HepG2 (cell line): ENCODE measurements at regions not wholly inside any gene's neighbourhood (a gene's known extent, or its start where the extent isn't known, plus 50 kb on each side); places are given as distances from the start of the nearest gene placed in this dataset.

Source experiments
- ATAC-seq: fragments of 200-7000 bp; cut with Tn5 transposase; 3 replicates; pipeline ENCODE4 v1.9.1; 2020; ENCODE audit warnings: mild to moderate bottlenecking, moderate library complexity
- BruUV-seq: library from RNA; stranded (reverse); fragments of 400-500 nt; replicated peaks from 2 replicates; lab custom pipeline; 2021; lab: Mats Ljungman, UMichigan
- CTCF ChIA-PET: fragments of 300-600 bp; formaldehyde crosslinking; extraction: SDS; loops from one replicate; lab custom pipeline; 2021; ENCODE audit warnings: low total read pairs, inconsistent platforms, low intra/inter-chr PET ratio; lab: Yijun Ruan, JAX
- POLR2A ChIA-PET: fragments of 350-600 bp; sonication (Branson Sonifier 250); formaldehyde crosslinking; loops from one replicate; lab custom pipeline; 2020; ENCODE audit warnings: antibody characterized with exemption, inconsistent platforms; lab: Yijun Ruan, JAX
- DNase-seq: peaks from one replicate; pipeline ENCODE4 v3.0.0-alpha.2; 2015; ENCODE audit warnings: low spot score
- FAIRE-seq: peaks from 3 replicates; lab custom pipeline; 2011; peaks lifted over from hg19 to GRCh38; lab: Jason Lieb, UNC
- H2AFZ ChIP-seq: one replicate; pipeline ENCODE4 v1.6.1; 2011; ENCODE audit warnings: low read length, inconsistent platforms
- H3K27ac ChIP-seq: fragments of 300-600 bp; 3 replicates; pipeline ENCODE4 v1.8.0; 2011; ENCODE audit warnings: mixed run types, mild to moderate bottlenecking, mixed read lengths, low read length, inconsistent platforms; ENCODE audit not compliant: insufficient read depth; ENCODE audit errors: extremely low read length
- H3K27me3 ChIP-seq, 2 experiments: fragments of 200-600 bp in 1 of 2; 2 replicates in 1 of 2; 3 replicates in 1 of 2; pipeline versions ENCODE4 v1.6.0 to v1.8.0; 2011; ENCODE audit warnings: low read length in 2 of 2, mild to moderate bottlenecking in 2 of 2, moderate library complexity in 2 of 2, inconsistent platforms in 1 of 2; ENCODE audit not compliant: insufficient read depth in 2 of 2, control insufficient read depth in 1 of 2
- H3K36me3 ChIP-seq, 2 experiments: fragments of 200-600 bp in 1 of 2; replicated peaks in 1 of 2; 2 replicates in 1 of 2; 3 replicates in 1 of 2; pipeline versions ENCODE4 v1.5.1 to v1.8.0; 2011; ENCODE audit warnings: low read length in 2 of 2, inconsistent platforms in 1 of 2; ENCODE audit not compliant: insufficient read depth in 2 of 2, control insufficient read depth in 1 of 2
- H3K4me1 ChIP-seq: 2 replicates; pipeline ENCODE4 v1.5.1; 2012; ENCODE audit warnings: low read length, inconsistent platforms; ENCODE audit not compliant: insufficient read depth
- H3K4me2 ChIP-seq: 2 replicates; pipeline ENCODE4 v1.6.0; 2011; ENCODE audit warnings: low read depth, low read length, inconsistent platforms
- H3K4me3 ChIP-seq, 3 experiments: fragments of 200-600 bp in 1 of 3; sonication (generic), shearing (Covaris generic) in 1 of 3; replicated peaks in 1 of 3; 2 replicates each; pipeline ENCODE4 v1.5.1; 2011 to 2016; ENCODE audit warnings: low read length in 3 of 3, inconsistent platforms in 2 of 3, low read depth in 2 of 3, mild to moderate bottlenecking in 2 of 3, control low read depth in 1 of 3, mixed read lengths in 1 of 3; ENCODE audit not compliant: insufficient read depth in 1 of 3
- H3K79me2 ChIP-seq: one replicate; pipeline ENCODE4 v1.6.1; 2011; ENCODE audit warnings: low read length, inconsistent platforms; ENCODE audit not compliant: insufficient read depth
- H3K9ac ChIP-seq: 2 replicates; pipeline ENCODE4 v1.6.0; 2011; ENCODE audit warnings: mild to moderate bottlenecking, low read depth, low read length, inconsistent platforms; ENCODE audit not compliant: insufficient read depth
- H3K9me3 ChIP-seq: 2 replicates; pipeline ENCODE4 v1.5.1; 2012; ENCODE audit warnings: mild to moderate bottlenecking, low read length
- H4K20me1 ChIP-seq: 2 replicates; pipeline ENCODE4 v1.6.0; 2011; ENCODE audit warnings: inconsistent platforms, mild to moderate bottlenecking, low read length, moderate library complexity; ENCODE audit not compliant: insufficient read depth
- MLLT10 ChIP-seq: sonication (generic); formaldehyde crosslinking; IDR thresholded peaks from 2 replicates; pipeline ENCODE4 v1.4.0; 2020; ENCODE audit warnings: missing genetic modification reagents
- RXRA ChIP-seq: sonication (generic); formaldehyde crosslinking; IDR thresholded peaks from 2 replicates; pipeline ENCODE4 v1.5.1; 2020; ENCODE audit warnings: missing genetic modification reagents
- SALL1 ChIP-seq: sonication (generic); formaldehyde crosslinking; IDR thresholded peaks from 2 replicates; pipeline ENCODE4 v1.8.0; 2022; ENCODE audit warnings: mild to moderate bottlenecking, missing genetic modification reagents
- SKI ChIP-seq: fragments of 450-650 bp; IDR thresholded peaks from one replicate; pipeline ENCODE4 v1.6.1; 2018; ENCODE audit warnings: mild to moderate bottlenecking; ENCODE audit not compliant: partially characterized antibody
- ZFP62 ChIP-seq: sonication (generic); formaldehyde crosslinking; IDR thresholded peaks from 2 replicates; pipeline ENCODE4 v1.4.0; 2020; ENCODE audit warnings: missing genetic modification reagents
- ZFYVE20 ChIP-seq: sonication (generic); formaldehyde crosslinking; IDR thresholded peaks from 2 replicates; pipeline ENCODE4 v1.8.0; 2023; ENCODE audit warnings: low read depth, mild to moderate bottlenecking, moderate library complexity, missing genetic modification reagents, borderline replicate concordance
- ZIK1 ChIP-seq: sonication (generic); formaldehyde crosslinking; IDR thresholded peaks from 2 replicates; pipeline ENCODE4 v1.5.0; 2020; ENCODE audit warnings: mild to moderate bottlenecking, low read depth, missing genetic modification reagents, borderline replicate concordance
- ZNF468 ChIP-seq: sonication (generic); formaldehyde crosslinking; IDR thresholded peaks from 2 replicates; pipeline ENCODE4 v1.8.0; 2022; ENCODE audit warnings: mild to moderate bottlenecking, moderate library complexity, missing genetic modification reagents
- ZNF569 ChIP-seq: sonication (generic); formaldehyde crosslinking; IDR thresholded peaks from 2 replicates; pipeline ENCODE4 v1.5.0; 2020; ENCODE audit warnings: mild to moderate bottlenecking, missing genetic modification reagents, moderate library complexity, borderline replicate concordance
- ZNF709 ChIP-seq: sonication (generic); formaldehyde crosslinking; IDR thresholded peaks from 2 replicates; pipeline ENCODE4 v1.5.0; 2020; ENCODE audit warnings: mild to moderate bottlenecking, missing genetic modification reagents
- ZNF839 ChIP-seq: sonication (generic); formaldehyde crosslinking; IDR thresholded peaks from 2 replicates; pipeline ENCODE4 v1.4.0; 2020; ENCODE audit warnings: missing genetic modification reagents, mild to moderate bottlenecking, borderline replicate concordance
- ZNF891 ChIP-seq: sonication (generic); formaldehyde crosslinking; IDR thresholded peaks from 2 replicates; pipeline ENCODE4 v1.5.0; 2020; ENCODE audit warnings: mild to moderate bottlenecking, missing genetic modification reagents
- ZSCAN30 ChIP-seq: sonication (generic); formaldehyde crosslinking; IDR thresholded peaks from 2 replicates; pipeline ENCODE4 v1.5.0; 2020; ENCODE audit warnings: mild to moderate bottlenecking, missing genetic modification reagents
- WGBS: methylation state at CpG from one replicate; pipeline ENCODE4 v1.1.6; 2017; ENCODE audit warnings: low lambda C conversion rate; 5-methylcytosine and 5-hydroxymethylcytosine counted together
- in situ Hi-C: cut with HindIII; loops from 2 replicates; pipeline ENCODE4 v1.10.0; 2017; ENCODE audit warnings: low pct_unique_long_range_greater_than_20kb; ENCODE audit not compliant: extremely low pct_ligation_motif_present
- intact Hi-C: fragments of 100-400 bp; cut with micrococcal nuclease; formaldehyde crosslinking; loops from one replicate; pipeline ENCODE4 v1.10.0; 2022; ENCODE audit not compliant: unreplicated experiment
- TF ChIP-seq, protein P1 (sequence below): sonication (generic); formaldehyde crosslinking; IDR thresholded peaks from 2 replicates; pipeline ENCODE4 v1.9.0; 2021; ENCODE audit warnings: missing genetic modification reagents, borderline replicate concordance
- TF ChIP-seq, protein P2 (sequence below): sonication (generic); formaldehyde crosslinking; IDR thresholded peaks from 2 replicates; pipeline ENCODE4 v1.5.0; 2020; ENCODE audit warnings: mild to moderate bottlenecking, low read depth, missing genetic modification reagents, borderline replicate concordance
- TF ChIP-seq, protein P3 (sequence below): sonication (generic); formaldehyde crosslinking; IDR thresholded peaks from 2 replicates; pipeline ENCODE4 v1.8.0; 2022; ENCODE audit warnings: missing genetic modification reagents, low read depth, mild to moderate bottlenecking, borderline replicate concordance
- TF ChIP-seq, protein P4 (sequence below): IDR thresholded peaks from 2 replicates; pipeline ENCODE4 v1.6.1; 2016; ENCODE audit warnings: missing biosample characterization, missing genetic modification reagents, low read depth
- TF ChIP-seq, protein P5 (sequence below): sonication (generic); formaldehyde crosslinking; IDR thresholded peaks from 2 replicates; pipeline ENCODE4 v1.5.1; 2020; ENCODE audit warnings: missing genetic modification reagents, mild to moderate bottlenecking, borderline replicate concordance

DNA sequence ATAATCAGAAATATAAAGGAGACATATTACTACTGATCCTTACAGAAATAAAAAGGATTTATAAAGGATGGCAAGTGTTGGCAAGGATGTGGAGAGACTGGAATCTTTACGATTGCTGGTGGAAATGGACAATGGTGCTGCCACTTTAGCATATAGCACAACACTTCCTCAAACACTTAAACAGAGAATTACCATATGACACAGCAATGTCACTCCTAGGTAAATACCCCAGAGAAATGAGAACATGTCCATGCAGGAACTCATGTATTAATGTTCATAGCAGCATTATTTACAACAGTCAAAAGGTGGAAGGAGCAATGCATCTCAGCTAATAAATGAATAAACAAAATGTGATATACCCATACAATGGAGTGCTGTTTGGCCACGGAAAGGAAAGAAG, 137.5 kb downstream of the NDUFA10 start:
- peaks cover 0 to 2% of the 10 kb centered on the region in 2 experiments; a peak in 2 of 5 replicates for H3K27me3 ChIP-seq
- no peak overlapping the region for H3K9ac ChIP-seq
- no peak overlapping the region for H3K4me2 ChIP-seq
- H3K4me1 ChIP-seq = no peaks in the 10 kb centered on the region
- no peaks in the 10 kb centered on the region for H3K36me3 ChIP-seq
- FAIRE-seq (no peak), DNase-seq (no peak), ATAC-seq (no peak)
- peaks cover 18% of the 10 kb centered on the region for H3K9me3 ChIP-seq
- 3% methylated on average over 2 of the region's 2 CpGs for WGBS
- no TSS peak for BruUV-seq
- no peaks in the 10 kb centered on the region for H4K20me1 ChIP-seq
- in situ Hi-C loops = no loop called here
- intact Hi-C loops = loop anchor here (10.0 kb wide), 1 partner anchor 853 kb away; no protein-coding TSS in a partner anchor
- ChIA-PET CTCF (no interaction called here), POLR2A (no interaction called here)
- no peaks in the 10 kb centered on the region for H3K79me2 ChIP-seq
- H3K27ac ChIP-seq = no peak overlapping the region
- no peak overlapping the region for H2AFZ ChIP-seq
- H3K4me3 ChIP-seq = no peak overlapping the region
- TF ChIP-seq ZNF839 (CRISPR knock-in tag) = no peak
- TF ChIP-seq ZFYVE20 (CRISPR knock-in tag) = no peak
- no peak for TF ChIP-seq ZNF709 (CRISPR knock-in tag)
- TF ChIP-seq, protein P1, sequence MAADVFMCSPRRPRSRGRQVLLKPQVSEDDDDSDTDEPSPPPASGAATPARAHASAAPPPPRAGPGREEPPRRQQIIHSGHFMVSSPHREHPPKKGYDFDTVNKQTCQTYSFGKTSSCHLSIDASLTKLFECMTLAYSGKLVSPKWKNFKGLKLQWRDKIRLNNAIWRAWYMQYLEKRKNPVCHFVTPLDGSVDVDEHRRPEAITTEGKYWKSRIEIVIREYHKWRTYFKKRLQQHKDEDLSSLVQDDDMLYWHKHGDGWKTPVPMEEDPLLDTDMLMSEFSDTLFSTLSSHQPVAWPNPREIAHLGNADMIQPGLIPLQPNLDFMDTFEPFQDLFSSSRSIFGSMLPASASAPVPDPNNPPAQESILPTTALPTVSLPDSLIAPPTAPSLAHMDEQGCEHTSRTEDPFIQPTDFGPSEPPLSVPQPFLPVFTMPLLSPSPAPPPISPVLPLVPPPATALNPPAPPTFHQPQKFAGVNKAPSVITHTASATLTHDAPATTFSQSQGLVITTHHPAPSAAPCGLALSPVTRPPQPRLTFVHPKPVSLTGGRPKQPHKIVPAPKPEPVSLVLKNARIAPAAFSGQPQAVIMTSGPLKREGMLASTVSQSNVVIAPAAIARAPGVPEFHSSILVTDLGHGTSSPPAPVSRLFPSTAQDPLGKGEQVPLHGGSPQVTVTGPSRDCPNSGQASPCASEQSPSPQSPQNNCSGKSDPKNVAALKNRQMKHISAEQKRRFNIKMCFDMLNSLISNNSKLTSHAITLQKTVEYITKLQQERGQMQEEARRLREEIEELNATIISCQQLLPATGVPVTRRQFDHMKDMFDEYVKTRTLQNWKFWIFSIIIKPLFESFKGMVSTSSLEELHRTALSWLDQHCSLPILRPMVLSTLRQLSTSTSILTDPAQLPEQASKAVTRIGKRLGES = no peak
- TF ChIP-seq, protein P2, sequence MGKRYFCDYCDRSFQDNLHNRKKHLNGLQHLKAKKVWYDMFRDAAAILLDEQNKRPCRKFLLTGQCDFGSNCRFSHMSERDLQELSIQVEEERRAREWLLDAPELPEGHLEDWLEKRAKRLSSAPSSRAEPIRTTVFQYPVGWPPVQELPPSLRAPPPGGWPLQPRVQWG = no peak
- TF ChIP-seq, protein P3, sequence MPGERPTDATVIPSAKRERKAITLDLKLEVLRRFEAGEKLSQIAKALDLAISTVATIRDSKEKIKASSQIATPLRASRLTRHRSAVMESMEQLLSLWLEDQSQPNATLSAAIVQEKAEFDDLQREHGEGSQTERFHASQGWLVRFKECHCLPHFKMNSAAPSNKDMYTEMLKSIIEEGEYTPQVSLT = no peak
- TF ChIP-seq ZSCAN30 = no peak
- TF ChIP-seq ZNF569 = no peak
- TF ChIP-seq RXRA = no peak
- no peak for TF ChIP-seq ZFP62
- TF ChIP-seq SALL1 = no peak
- TF ChIP-seq MLLT10 (CRISPR knock-in tag) = no peak
- TF ChIP-seq ZNF468 = no peak
- no peak for TF ChIP-seq ZIK1 (CRISPR knock-in tag)
- no peak for TF ChIP-seq ZNF891 (CRISPR knock-in tag)
- TF ChIP-seq, protein P4, sequence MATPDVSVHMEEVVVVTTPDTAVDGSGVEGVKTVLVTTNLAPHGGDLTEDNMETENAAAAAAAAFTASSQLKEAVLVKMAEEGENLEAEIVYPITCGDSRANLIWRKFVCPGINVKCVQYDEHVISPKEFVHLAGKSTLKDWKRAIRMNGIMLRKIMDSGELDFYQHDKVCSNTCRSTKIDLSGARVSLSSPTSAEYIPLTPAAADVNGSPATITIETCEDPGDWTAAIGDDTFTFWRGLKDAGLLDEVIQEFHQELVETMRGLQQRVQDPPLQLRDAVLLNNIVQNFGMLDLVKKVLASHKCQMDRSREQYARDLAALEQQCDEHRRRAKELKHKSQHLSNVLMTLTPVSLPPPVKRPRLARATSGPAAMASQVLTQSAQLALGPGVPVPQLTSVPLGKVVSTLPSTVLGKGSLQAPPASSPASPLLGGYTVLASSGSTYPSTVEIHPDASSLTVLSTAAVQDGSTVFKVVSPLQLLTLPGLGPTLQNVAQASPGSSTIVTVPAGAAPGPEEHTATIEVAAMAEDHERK (CRISPR knock-in tag) = no peak
- TF ChIP-seq SKI = no peak
- TF ChIP-seq, protein P5, sequence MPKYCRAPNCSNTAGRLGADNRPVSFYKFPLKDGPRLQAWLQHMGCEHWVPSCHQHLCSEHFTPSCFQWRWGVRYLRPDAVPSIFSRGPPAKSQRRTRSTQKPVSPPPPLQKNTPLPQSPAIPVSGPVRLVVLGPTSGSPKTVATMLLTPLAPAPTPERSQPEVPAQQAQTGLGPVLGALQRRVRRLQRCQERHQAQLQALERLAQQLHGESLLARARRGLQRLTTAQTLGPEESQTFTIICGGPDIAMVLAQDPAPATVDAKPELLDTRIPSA (CRISPR knock-in tag) = no peak
